ENCODE measurements at regions not wholly inside any gene's neighbourhood (a gene's known extent, or its start where the extent isn't known, plus 50 kb on each side); places are given as distances from the start of the nearest gene placed in this dataset.

GRCh38 chr7:57201021-57201894 is 69.0 kb upstream of the ZNF479 start:
- TF ChIP-seq CTCF (IDR thresholded peaks at IDR 0.05; ENCODE audit: insufficient read depth, low read depth, low read length): no peak
- no peak for TF ChIP-seq EZH2 (IDR thresholded peaks at IDR 0.05; ENCODE audit: insufficient read depth, low read length)
